ENCODE measurements at regions not wholly inside any gene's neighbourhood (a gene's known extent, or its start where the extent isn't known, plus 50 kb on each side); places are given as distances from the start of the nearest gene placed in this dataset.

DNA sequence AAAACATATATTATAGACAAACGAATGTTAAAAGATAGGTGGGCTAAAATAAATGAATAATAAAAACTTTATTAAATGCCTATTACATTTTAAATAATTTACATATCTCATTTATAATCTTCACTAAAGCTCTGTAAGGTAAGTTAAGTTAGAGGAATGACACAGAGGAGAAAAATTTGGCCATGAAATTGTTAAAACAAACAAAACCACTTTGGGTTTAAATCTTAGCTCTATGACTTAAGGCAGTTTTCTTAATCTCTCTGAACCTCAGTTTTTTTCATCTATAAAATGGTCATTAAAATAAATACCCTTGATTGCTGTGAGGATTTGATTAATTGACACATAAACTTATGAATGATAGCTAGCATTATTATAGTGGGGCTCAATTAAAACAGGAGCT is 404.8 kb upstream of the ATP11B start:
- TF ChIP-seq, protein P1, sequence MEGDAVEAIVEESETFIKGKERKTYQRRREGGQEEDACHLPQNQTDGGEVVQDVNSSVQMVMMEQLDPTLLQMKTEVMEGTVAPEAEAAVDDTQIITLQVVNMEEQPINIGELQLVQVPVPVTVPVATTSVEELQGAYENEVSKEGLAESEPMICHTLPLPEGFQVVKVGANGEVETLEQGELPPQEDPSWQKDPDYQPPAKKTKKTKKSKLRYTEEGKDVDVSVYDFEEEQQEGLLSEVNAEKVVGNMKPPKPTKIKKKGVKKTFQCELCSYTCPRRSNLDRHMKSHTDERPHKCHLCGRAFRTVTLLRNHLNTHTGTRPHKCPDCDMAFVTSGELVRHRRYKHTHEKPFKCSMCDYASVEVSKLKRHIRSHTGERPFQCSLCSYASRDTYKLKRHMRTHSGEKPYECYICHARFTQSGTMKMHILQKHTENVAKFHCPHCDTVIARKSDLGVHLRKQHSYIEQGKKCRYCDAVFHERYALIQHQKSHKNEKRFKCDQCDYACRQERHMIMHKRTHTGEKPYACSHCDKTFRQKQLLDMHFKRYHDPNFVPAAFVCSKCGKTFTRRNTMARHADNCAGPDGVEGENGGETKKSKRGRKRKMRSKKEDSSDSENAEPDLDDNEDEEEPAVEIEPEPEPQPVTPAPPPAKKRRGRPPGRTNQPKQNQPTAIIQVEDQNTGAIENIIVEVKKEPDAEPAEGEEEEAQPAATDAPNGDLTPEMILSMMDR (IDR thresholded peaks at IDR 0.05; ENCODE audit: extremely low read depth in 1 of 2, insufficient read depth in 1 of 2, low read depth in 1 of 2, low read length in 2 of 2), result no peak
- TF ChIP-seq JUN (IDR thresholded peaks at IDR 0.05; ENCODE audit: borderline replicate concordance, insufficient read depth, insufficient read length, low read depth) (no peak), POLR2A (IDR thresholded peaks at IDR 0.05; ENCODE audit: low read depth, low read length) (no peak), EZH2 (IDR thresholded peaks at IDR 0.05; ENCODE audit: borderline replicate concordance, low read depth, low read length, severe bottlenecking) (no peak), GATA2 (IDR thresholded peaks at IDR 0.05; ENCODE audit: insufficient read depth, insufficient read length, low read depth, low read length) (no peak), POLR2AphosphoS5 (IDR thresholded peaks at IDR 0.05; ENCODE audit: insufficient read depth, low read depth, low read length) (no peak), FOS (IDR thresholded peaks at IDR 0.05; ENCODE audit: borderline replicate concordance, insufficient read depth, low read length) (no peak), MYC (IDR thresholded peaks at IDR 0.05; ENCODE audit: low read depth, low read length) (no peak)
- TF ChIP-seq, protein P2, sequence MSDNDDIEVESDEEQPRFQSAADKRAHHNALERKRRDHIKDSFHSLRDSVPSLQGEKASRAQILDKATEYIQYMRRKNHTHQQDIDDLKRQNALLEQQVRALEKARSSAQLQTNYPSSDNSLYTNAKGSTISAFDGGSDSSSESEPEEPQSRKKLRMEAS (IDR thresholded peaks at IDR 0.05; ENCODE audit: insufficient read depth, insufficient read length), result no peak
